Erythroblast (primary cell): ENCODE measurements at regions not wholly inside any gene's neighbourhood (a gene's known extent, or its start where the extent isn't known, plus 50 kb on each side); places are given as distances from the start of the nearest gene placed in this dataset.

Source experiments
- DNase-seq, 2 experiments: peaks; one replicate each; lab custom pipeline; 2025; lab: John Stamatoyannopoulos, UW
- GATA1 ChIP-seq: IDR thresholded peaks from 2 replicates; pipeline ENCODE4 v1.6.1; 2011; ENCODE audit warnings: low read depth, mild to moderate bottlenecking, control low read depth, low read length, moderate library complexity
- POLR2A ChIP-seq: IDR thresholded peaks from 2 replicates; pipeline ENCODE4 v1.6.1; 2011; ENCODE audit warnings: mild to moderate bottlenecking, low read length

- TF ChIP-seq GATA1 (no peak), POLR2A (no peak)
- DNase-seq: no peak
Observed at GRCh38 chr10:123404357-123404756, 250.2 kb downstream of the BUB3 start.

GRCh38 chr10:123408660-123409059 lies 254.5 kb downstream of the BUB3 start:
- no peak for DNase-seq
- TF ChIP-seq POLR2A: no peak
- TF ChIP-seq GATA1: no peak

- TF ChIP-seq POLR2A: no peak
- no peak for DNase-seq
Observed at GRCh38 chr10:123409426-123409825, 255.2 kb downstream of the BUB3 start.

- no peak for DNase-seq
- TF ChIP-seq GATA1 (no peak), POLR2A (no peak)
Observed at GRCh38 chr10:123409884-123410283, 255.7 kb downstream of the BUB3 start.

GRCh38 chr10:123413353-123413752 lies 252.8 kb upstream of the GPR26 start:
- no peak for TF ChIP-seq GATA1
- no peak for TF ChIP-seq POLR2A

GRCh38 chr10:123415523-123415922 lies 250.6 kb upstream of the GPR26 start:
- no peak for DNase-seq
- TF ChIP-seq GATA1: no peak
- no peak for TF ChIP-seq POLR2A

More at GRCh38 chr10:123413353-123413752, 252.8 kb upstream of the GPR26 start:
- peak in 1 of 2 experiments; percentile 5 for DNase-seq

- DNase-seq: no peak
- no peak for TF ChIP-seq GATA1
- TF ChIP-seq POLR2A: no peak
Observed at GRCh38 chr10:123417414-123417813, 248.7 kb upstream of the GPR26 start.

- no peak for DNase-seq
- TF ChIP-seq GATA1: no peak
- TF ChIP-seq POLR2A: no peak
Observed at GRCh38 chr10:123421461-123421860, 244.7 kb upstream of the GPR26 start.

GRCh38 chr10:123422261-123422660 lies 243.9 kb upstream of the GPR26 start:
- DNase-seq: no peak
- no peak for TF ChIP-seq GATA1
- TF ChIP-seq POLR2A: no peak

GRCh38 chr10:123424537-123424936 lies 241.6 kb upstream of the GPR26 start:
- TF ChIP-seq GATA1: no peak
- no peak for TF ChIP-seq POLR2A
- DNase-seq: no peak

GRCh38 chr10:123425680-123426079 lies 240.5 kb upstream of the GPR26 start:
- DNase-seq: no peak
- TF ChIP-seq POLR2A: no peak
- no peak for TF ChIP-seq GATA1

- TF ChIP-seq POLR2A: no peak
- TF ChIP-seq GATA1: no peak
- DNase-seq: no peak
Observed at GRCh38 chr10:123427165-123427786, 238.9 kb upstream of the GPR26 start.

GRCh38 chr10:123428391-123428790 lies 237.8 kb upstream of the GPR26 start:
- DNase-seq: no peak
- TF ChIP-seq GATA1: no peak
- no peak for TF ChIP-seq POLR2A

- TF ChIP-seq POLR2A: no peak
- TF ChIP-seq GATA1: no peak
- no peak for DNase-seq
Observed at GRCh38 chr10:123429706-123430221, 236.4 kb upstream of the GPR26 start.

- TF ChIP-seq POLR2A: no peak
- TF ChIP-seq GATA1: no peak
- no peak for DNase-seq
Observed at GRCh38 chr10:123433539-123433938, 232.6 kb upstream of the GPR26 start.
